Mesothelial cell of epicardium (in vitro differentiated cells): ENCODE measurements at regions not wholly inside any gene's neighbourhood (a gene's known extent, or its start where the extent isn't known, plus 50 kb on each side); places are given as distances from the start of the nearest gene placed in this dataset.
"Not testable (repeated sequence)": the region's sequence is repeated elsewhere in the genome, so short reads cannot be mapped to it uniquely, and the experiment has no call there.

ENCODE experiments used
- DNase-seq, 2 experiments: peaks; one replicate each; pipeline ENCODE4 v3.0.0; 2021; ENCODE audit warnings: low spot score in 2 of 2; ENCODE audit not compliant: unreplicated experiment in 2 of 2
- H3K27ac Mint-ChIP-seq: 2 replicates; pipeline ENCODE4 v1.8.0; 2021; ENCODE audit warnings: mixed read lengths
- H3K27me3 Mint-ChIP-seq: 2 replicates; pipeline ENCODE4 v1.8.0; 2021; ENCODE audit warnings: low read depth, mixed read lengths
- H3K36me3 Mint-ChIP-seq: 2 replicates; pipeline ENCODE4 v1.8.0; 2021; ENCODE audit warnings: mixed read lengths
- H3K4me1 Mint-ChIP-seq: 2 replicates; pipeline ENCODE4 v1.8.0; 2021; ENCODE audit warnings: mixed read lengths
- H3K4me3 Mint-ChIP-seq: 2 replicates; pipeline ENCODE4 v1.8.0; 2021; ENCODE audit warnings: mild to moderate bottlenecking, moderate library complexity, mixed read lengths
- H3K9me3 Mint-ChIP-seq: 2 replicates; pipeline ENCODE4 v1.8.0; 2021; ENCODE audit warnings: mixed read lengths
- TF ChIP-seq, protein P1 (sequence below): fragments of 200-600 bp; sonication (generic); IDR thresholded peaks from one replicate; pipeline ENCODE4 v1.5.0; 2021; ENCODE audit warnings: antibody characterized with exemption; ENCODE audit not compliant: unreplicated experiment

DNA sequence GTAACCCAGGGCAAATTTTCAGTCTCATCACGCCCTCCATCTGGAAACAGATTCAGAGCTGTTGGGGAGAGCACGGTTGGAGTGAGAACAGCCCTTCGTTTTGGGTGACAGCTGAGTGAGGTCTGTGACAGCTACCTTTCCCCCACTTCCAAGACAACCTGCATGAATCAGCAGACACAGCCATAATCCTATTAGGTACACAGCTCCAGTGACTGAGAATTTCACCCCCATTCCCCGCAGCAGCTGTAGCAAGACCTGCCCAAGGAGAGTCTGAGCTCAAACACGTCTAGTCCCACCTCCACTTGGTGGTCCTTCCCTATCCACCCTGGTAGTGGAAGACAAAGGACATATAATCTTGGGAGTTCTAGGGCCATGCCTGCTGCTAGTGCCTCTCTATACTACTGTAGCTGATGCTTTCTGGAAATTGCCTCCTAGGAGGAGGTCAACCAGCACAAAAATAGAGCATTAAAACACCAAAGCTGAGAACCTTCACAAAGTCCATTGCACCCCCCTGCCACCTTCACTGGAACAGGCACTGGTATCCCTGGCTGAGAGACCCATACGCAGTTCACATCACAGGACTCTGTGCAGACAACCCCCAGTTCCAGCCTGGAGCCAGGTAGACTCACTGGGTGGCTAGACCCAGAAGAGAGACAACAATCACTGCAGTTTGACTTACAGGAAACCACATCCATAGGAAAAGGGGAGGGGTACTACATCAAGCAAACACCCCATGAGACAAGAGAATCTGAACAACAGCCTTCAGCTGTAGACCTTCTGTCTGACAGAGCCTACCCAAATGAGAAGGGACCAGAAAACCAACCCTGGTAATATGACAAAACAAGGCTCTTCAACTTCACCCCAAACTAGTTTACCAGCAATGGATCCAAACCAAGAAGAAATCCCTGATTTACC is 448.6 kb upstream of the CBLB start:
- H3K4me3 Mint-ChIP-seq: no peak overlapping the region
- H3K9me3 Mint-ChIP-seq: peaks cover 41% of the 10 kb centered on the region
- H3K36me3 Mint-ChIP-seq: peaks cover 4% of the 10 kb centered on the region
- H3K4me1 Mint-ChIP-seq: peaks cover 14% of the 10 kb centered on the region
- TF ChIP-seq, protein P1, sequence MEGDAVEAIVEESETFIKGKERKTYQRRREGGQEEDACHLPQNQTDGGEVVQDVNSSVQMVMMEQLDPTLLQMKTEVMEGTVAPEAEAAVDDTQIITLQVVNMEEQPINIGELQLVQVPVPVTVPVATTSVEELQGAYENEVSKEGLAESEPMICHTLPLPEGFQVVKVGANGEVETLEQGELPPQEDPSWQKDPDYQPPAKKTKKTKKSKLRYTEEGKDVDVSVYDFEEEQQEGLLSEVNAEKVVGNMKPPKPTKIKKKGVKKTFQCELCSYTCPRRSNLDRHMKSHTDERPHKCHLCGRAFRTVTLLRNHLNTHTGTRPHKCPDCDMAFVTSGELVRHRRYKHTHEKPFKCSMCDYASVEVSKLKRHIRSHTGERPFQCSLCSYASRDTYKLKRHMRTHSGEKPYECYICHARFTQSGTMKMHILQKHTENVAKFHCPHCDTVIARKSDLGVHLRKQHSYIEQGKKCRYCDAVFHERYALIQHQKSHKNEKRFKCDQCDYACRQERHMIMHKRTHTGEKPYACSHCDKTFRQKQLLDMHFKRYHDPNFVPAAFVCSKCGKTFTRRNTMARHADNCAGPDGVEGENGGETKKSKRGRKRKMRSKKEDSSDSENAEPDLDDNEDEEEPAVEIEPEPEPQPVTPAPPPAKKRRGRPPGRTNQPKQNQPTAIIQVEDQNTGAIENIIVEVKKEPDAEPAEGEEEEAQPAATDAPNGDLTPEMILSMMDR: no peak
- DNase-seq: no peak
- H3K27ac Mint-ChIP-seq: no peak overlapping the region
- H3K27me3 Mint-ChIP-seq: no peaks in the 10 kb centered on the region

- not testable (repeated sequence) for H3K27ac Mint-ChIP-seq, DNase-seq, H3K4me1 Mint-ChIP-seq, H3K4me3 Mint-ChIP-seq, H3K27me3 Mint-ChIP-seq
- Mint-ChIP-seq H3K9me3 (peaks cover 58% of the 10 kb centered on the region), H3K36me3 (peaks cover 21% of the 10 kb centered on the region)
Observed at GRCh38 chr3:106321438-106321837, 452.6 kb upstream of the CBLB start.

DNA sequence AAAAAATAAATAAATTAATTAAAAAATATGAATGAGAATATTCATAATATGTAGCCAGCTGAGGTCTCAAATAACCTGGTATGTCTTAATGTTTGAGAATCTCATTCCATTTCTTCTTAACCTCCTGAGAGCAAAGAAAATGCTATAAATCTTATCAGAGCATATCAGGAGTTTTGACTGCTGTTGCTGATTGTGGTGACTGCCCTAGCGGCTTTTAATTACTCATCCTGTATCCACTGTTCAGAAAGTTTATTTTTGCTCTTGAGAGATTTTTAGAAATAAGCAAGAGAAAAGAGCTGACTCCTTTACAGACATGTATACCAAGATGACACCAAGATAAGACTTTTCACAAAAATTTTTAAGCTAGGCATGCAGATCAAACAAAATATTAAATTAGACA is 454.8 kb upstream of the CBLB start:
- peaks cover 9% of the 10 kb centered on the region for H3K4me1 Mint-ChIP-seq
- no peak overlapping the region for H3K27ac Mint-ChIP-seq
- TF ChIP-seq, protein P1: no peak
- DNase-seq: no peak
- peaks cover 19% of the 10 kb centered on the region for H3K36me3 Mint-ChIP-seq
- H3K27me3 Mint-ChIP-seq: no peaks in the 10 kb centered on the region
- H3K9me3 Mint-ChIP-seq: peaks cover 54% of the 10 kb centered on the region
- H3K4me3 Mint-ChIP-seq: no peak overlapping the region

DNA sequence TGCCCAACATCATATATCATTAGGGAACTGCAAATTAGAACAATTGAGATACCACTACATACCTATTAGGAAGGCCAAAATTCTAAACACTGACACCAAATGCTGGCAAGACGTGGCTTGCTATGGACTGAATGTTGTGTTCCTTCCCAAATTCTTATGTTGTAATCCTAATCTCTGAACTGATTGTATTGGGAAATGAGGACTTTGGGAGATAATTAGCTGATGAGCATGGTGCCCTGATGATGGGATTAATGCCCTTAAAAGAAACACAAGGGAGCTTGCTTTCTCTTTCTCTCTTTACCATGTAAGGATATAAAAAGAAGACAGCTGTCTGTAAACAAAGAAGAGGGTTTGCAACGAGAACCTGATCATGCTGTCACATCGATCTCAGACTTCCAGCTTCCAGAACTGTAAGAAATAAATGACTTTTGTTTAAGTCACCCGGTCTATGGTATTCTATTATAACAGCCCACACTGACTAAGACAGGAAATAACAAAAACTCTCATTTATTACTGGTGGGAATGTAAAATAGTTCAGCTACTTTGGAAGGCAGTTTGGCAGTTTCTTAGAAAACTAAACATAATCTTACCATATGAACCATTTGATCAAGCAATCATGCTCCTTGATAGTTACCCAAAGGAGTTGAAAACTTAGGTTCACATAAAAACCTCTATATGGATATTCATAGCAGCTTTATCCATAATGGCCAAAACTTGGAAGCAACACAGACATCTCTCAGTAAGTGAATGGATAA is 458.3 kb upstream of the CBLB start:
- Mint-ChIP-seq H3K9me3 (peaks cover 34% of the 10 kb centered on the region), H3K27me3 (no peaks in the 10 kb centered on the region), H3K4me3 (no peak overlapping the region), H3K27ac (no peak overlapping the region), H3K36me3 (peaks cover 19% of the 10 kb centered on the region), H3K4me1 (peaks cover 9% of the 10 kb centered on the region)
- TF ChIP-seq, protein P1: no peak
- DNase-seq: no peak

DNA sequence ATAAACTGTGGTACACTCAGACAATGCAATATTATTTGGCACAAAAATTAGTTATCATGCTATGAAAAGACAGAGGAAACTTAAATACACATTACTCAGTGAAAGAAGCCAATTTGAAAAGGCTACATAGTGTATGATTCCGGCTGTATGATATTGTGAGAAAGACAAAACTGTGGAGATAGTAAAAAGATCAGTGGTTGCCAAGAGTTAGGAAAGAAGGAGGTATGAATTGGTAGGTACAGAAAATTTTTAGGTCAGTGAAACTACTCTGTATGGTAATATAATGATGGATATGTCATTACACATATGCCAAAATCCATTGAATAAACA is 458.8 kb upstream of the CBLB start:
- no peak for DNase-seq
- TF ChIP-seq, protein P1: no peak
- no peaks in the 10 kb centered on the region for H3K27me3 Mint-ChIP-seq
- peaks cover 29% of the 10 kb centered on the region for H3K9me3 Mint-ChIP-seq
- no peak overlapping the region for H3K4me3 Mint-ChIP-seq
- no peak overlapping the region for H3K27ac Mint-ChIP-seq
- H3K4me1 Mint-ChIP-seq: peaks cover 9% of the 10 kb centered on the region
- H3K36me3 Mint-ChIP-seq: peaks cover 15% of the 10 kb centered on the region

GRCh38 chr3:106328224-106328623 is 459.4 kb upstream of the CBLB start:
- Mint-ChIP-seq H3K27me3 (no peaks in the 10 kb centered on the region), H3K4me1 (peaks cover 14% of the 10 kb centered on the region), H3K4me3 (no peak overlapping the region), H3K36me3 (peaks cover 14% of the 10 kb centered on the region), H3K9me3 (peaks cover 26% of the 10 kb centered on the region), H3K27ac (no peak overlapping the region)
- no peak for DNase-seq
- TF ChIP-seq, protein P1: no peak
